ENCODE measurements at regions not wholly inside any gene's neighbourhood (a gene's known extent, or its start where the extent isn't known, plus 50 kb on each side); places are given as distances from the start of the nearest gene placed in this dataset.

DNA sequence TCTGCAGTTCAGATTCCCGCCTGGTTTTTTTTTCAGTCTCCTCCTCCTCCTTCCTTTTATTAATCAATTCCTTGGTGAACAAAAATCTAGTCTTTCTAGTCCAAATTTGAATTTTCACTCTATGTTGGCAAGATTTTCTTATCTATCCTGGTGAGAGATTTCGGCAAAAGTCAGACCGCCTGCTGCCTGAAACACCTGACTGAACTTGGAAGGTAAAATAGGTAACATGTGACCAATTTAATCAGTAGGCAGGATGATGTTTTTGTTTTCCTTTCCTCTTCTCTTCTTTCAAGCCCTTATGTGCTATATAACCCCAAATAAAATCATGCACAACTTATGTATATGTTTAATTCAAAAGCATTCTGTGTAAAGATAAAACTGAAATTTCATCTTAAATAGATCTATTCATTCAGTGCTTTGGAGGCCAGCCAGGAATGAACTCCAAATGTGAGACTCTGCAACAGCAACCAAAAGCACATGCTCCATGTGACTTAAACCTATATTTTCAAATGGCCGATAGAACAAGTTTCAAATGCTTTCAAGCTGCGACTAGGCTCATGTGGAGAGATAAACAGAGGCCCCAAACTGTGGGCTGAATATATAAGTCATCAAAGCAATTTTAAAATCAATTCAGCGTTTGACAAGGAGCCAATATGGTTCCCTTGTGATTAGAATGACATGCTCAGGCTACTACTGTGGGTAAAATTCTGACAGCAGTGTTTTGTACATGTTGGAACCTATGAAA lies 100.4 kb upstream of the SEMA6A start:
- TF ChIP-seq, protein P1, sequence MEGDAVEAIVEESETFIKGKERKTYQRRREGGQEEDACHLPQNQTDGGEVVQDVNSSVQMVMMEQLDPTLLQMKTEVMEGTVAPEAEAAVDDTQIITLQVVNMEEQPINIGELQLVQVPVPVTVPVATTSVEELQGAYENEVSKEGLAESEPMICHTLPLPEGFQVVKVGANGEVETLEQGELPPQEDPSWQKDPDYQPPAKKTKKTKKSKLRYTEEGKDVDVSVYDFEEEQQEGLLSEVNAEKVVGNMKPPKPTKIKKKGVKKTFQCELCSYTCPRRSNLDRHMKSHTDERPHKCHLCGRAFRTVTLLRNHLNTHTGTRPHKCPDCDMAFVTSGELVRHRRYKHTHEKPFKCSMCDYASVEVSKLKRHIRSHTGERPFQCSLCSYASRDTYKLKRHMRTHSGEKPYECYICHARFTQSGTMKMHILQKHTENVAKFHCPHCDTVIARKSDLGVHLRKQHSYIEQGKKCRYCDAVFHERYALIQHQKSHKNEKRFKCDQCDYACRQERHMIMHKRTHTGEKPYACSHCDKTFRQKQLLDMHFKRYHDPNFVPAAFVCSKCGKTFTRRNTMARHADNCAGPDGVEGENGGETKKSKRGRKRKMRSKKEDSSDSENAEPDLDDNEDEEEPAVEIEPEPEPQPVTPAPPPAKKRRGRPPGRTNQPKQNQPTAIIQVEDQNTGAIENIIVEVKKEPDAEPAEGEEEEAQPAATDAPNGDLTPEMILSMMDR (IDR thresholded peaks at IDR 0.05) = no peak
- TF ChIP-seq EP300 (IDR thresholded peaks at IDR 0.05) (no peak), POLR2A (IDR thresholded peaks at IDR 0.05) (no peak), POLR2AphosphoS5 (IDR thresholded peaks at IDR 0.05) (no peak)
